HG03064 (cell line): ENCODE measurements at regions not wholly inside any gene's neighbourhood (a gene's known extent, or its start where the extent isn't known, plus 50 kb on each side); places are given as distances from the start of the nearest gene placed in this dataset.
A peak's percentile ranks its signal among the peaks of the same experiment; 100 is the strongest.
"Not testable (repeated sequence)": the region's sequence is repeated elsewhere in the genome, so short reads cannot be mapped to it uniquely, and the experiment has no call there.

Source experiments
- ATAC-seq: cut with Tn5 transposase; IDR thresholded peaks from one replicate; pipeline ENCODE4 v1.9.1; 2021; ENCODE audit warnings: low read depth; ENCODE audit not compliant: unreplicated experiment

DNA sequence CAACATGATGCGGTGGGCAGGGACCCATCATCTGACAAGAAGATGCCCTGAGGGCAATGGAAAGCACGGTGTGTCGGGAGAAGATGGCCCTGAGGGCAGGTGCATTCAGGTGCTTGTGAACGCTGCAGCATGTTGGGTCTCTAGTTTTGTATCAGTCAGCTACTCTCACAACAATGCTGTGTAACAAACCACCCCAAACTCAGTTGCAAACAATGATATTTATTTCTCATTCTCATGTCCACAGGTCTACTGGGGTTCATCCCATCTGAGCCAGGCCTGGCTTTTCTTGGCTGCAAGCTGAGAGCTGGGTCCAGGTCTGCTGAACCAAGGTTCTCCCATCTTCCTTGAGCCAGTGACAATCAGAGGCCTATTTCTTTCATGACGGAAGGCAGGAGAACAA lies 461.6 kb downstream of the PREX1 start:
- no peak for ATAC-seq

DNA sequence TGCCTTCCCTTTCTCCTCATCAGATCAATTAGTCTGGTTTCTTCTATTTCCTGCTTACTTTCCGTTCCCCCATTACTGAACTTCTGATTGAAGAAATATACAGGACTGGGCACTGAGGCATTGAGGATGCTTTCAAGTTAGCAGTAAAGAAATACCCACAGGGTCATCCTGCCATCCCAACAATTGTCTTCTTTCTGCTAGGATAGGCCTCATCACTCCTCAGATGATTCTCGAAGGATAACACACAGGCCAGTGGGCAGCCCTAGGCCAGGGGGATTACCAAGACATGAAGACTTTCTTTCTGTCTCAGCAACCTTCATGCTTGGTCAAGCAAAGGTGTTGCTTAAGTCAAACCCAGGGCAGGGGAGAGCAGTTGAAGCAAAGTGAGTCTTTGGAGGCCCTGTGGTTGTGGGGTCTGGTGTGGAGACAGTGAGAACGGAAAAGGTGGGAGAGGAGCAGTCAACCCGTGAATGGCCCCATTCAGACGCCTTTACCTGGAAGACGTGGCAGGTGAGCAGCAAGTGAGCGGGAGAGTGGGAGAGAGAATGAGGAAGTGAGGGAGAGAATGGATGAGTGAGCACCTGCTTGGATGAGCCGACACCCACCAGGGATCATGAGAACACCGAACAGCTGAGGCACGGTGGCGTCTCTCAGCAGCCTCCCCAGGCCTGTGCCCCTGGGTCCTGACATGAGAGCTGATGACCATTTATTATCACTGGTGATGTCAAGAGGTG lies 462.9 kb downstream of the PREX1 start:
- no peak for ATAC-seq

GRCh38 chr20:48364055-48364454 lies 463.7 kb downstream of the PREX1 start:
- ATAC-seq, result no peak

GRCh38 chr20:48360342-48360975 lies 467.3 kb downstream of the PREX1 start:
- ATAC-seq, result peak; percentile 38

DNA sequence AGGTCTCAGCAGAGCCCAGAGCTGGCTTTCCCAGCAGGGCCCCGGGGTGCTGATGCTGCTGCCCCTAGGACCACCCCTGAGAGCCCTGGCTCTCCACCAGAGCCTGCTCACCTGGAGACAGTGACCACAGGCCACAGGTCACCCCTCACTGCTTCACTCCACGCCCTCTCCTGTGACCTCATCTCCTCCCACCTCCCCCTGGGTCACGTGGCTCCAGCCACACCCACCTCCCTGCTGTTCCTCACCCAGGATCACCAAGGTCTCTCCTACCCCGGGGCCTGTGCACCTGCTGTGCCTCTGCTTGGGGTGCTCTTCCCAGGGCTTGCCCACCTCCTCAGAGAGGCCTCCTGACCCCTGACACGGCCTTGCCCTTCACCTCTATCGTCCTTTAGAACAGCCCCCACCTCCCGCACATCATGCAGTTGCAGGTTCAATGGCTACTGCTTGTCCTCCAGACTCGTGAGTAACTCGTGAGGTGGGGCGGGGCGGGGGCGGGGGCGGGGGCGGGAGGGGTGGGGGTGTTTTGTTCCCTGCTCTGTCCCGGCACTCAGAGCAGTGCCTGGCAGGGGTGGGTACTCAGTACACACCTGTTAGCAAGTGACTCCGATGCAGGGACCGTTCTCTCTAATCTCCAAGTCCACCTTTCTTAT lies 468.0 kb downstream of the PREX1 start:
- peak; percentile 65 for ATAC-seq

GRCh38 chr20:48359055-48359390 lies 468.8 kb downstream of the PREX1 start:
- ATAC-seq, result not testable (repeated sequence)

GRCh38 chr20:48358176-48359054 lies 469.4 kb downstream of the PREX1 start:
- ATAC-seq, result no peak

DNA sequence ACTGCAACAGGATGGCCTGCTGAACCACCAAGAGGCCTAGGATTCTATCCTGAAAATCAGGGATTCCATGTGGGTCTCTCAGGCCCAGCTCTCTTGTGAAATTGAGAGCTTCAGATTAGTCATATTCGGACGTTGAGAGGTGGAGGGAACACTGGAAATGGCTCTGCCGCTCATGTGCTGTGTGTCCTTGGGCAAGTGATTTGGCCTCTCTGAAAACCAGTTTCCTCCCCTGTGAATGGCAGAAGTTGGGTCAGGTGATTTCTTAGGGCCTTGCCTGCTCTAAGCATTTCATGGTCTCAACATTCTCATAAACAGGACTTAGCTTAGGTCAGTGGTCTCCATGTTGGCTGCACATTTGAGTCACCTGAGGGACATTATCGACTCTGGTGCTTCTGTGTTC lies 470.1 kb downstream of the PREX1 start:
- no peak for ATAC-seq

DNA sequence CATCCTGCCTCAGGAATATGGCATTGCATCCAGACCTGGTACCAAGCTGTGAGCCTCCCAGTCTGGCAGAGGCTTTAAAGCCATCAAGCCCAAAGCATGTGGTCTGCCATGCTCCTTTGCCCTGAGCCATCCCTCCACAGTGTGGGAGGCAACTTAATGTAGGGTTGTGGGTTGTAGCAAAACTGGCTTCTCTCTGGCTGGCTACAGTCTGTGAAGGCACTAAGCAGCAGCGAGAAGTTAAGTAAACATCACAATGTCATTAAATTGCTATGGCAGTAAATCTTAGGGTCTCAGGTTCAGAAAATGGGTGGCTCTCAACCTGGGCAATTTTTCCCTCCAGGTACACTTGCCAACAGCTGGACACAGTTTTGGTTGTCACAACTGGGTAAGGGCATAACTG lies 472.9 kb downstream of the PREX1 start:
- no peak for ATAC-seq

DNA sequence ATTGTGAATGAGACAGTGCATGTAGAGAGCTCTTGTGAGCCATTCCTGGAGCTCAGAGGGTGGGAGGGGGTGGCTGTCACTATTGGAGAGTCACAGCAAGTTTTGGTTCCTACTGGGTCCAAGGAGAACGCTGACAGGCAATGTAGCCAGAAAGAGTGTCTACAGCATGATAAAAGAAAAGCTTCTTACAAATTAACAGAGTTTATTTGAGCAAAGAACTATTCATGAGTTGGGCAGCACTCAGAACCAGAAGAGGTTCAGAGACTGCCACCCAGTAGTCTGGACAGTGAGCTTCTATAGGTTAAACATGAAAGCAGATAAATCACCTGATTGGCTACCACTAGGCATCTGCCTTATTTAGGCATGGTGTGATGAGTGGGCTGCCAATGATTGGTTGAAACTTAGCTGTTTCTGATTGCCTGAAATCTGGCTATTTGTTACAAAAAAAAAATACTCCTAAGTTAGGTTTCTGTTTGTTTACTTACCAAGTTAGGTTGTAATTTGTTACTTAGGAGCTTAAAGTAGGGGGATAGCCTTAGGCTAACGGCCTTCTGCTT lies 473.4 kb downstream of the PREX1 start:
- no peak for ATAC-seq

GRCh38 chr20:48352628-48353027 lies 475.2 kb downstream of the PREX1 start:
- ATAC-seq, result no peak

- no peak for ATAC-seq
Observed at GRCh38 chr20:48352042-48352441, 475.8 kb downstream of the PREX1 start.

GRCh38 chr20:48350313-48350988 lies 477.3 kb downstream of the PREX1 start:
- no peak for ATAC-seq

DNA sequence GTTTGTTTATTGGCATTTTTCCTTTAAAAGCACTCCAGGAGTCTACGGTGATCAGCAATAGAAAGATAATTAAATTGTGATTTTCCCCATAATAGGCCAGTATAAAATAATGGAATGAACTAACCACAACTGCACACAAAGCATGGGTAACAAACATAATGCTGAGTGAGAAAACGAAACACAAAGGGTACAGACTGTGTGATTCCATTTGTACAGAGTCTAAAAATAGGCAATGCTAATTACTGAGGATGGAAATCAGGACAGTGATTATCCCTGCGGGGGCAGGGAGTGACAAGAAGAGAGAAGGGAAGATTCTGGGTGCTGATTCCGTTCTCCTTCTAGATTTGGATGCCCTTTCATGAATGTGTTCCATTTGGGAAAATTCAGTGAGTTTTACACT lies 478.1 kb downstream of the PREX1 start:
- ATAC-seq, result no peak

GRCh38 chr20:48348022-48348421 lies 479.8 kb downstream of the PREX1 start:
- ATAC-seq, result no peak

- ATAC-seq, result no peak
Observed at GRCh38 chr20:48342822-48343513, 484.8 kb downstream of the PREX1 start.

DNA sequence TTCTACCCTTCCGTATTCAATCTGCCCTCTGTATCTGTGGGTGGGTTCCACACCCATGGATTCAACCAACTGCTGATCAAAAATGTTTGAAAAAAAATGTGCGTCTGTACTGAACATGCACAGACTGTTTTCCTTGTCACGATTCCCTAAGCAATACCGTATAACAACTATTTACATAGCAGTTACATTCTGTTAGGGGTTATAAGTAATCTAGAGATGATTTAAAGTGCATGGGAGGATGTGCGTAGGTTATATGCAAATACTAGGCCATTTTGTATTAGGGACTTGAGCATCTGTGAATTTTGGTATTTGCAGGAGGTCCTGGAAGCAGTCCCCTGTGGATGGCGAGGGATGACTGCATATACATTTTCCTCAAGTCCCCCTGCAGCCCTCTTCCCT lies 486.9 kb downstream of the PREX1 start:
- no peak for ATAC-seq

DNA sequence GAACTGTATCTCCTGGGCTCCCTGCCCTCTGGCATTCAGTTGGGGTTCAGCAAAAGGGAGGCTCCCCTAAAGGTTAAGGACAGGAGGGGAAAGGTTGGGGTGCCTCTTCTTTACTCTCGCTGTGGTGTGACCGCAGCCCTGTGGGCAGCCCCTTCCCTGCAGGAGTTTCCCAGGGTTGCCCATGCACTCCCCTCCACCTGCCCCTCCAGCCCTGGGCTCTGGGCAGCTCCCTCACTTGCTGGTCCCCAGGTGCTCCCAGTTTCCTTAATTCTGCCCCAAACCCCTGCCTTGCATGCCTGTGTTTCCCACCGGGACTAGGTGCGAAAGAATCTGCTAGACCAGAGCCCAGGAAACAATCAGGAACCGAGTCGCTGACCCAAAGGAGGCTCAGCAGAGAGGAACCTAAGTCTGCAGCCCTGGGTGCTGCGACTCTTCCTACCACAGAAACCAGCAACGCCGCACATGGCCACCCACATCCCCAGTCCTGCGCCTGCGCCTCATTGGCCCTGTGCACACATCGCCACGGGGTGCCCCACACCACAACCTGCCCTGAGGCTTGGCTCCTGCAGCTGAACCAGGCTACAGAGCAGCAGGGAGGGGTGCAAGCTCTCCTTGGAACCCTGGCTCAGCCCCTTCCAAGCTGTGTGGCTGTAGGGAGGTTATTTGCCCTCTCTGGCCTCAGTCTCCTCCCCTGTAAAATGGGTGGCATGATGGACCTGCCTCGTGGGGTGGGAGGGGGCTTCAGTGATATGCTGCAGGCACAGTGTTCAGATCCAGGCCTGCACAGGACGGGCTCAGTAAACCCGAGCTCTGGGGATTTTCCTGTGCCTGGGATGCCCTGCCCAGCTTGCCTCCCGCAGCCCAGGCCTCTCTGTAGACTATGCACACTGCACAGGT lies 487.6 kb downstream of the PREX1 start:
- no peak for ATAC-seq
